ENCODE measurements at regions not wholly inside any gene's neighbourhood (a gene's known extent, or its start where the extent isn't known, plus 50 kb on each side); places are given as distances from the start of the nearest gene placed in this dataset.

GRCh38 chr22:48288376-48288940 is 1526.0 kb downstream of the TBC1D22A start:
- no peak for DNase-seq

- DNase-seq = no peak
These were observed 1524.6 kb downstream of the TBC1D22A start for GRCh38 chr22:48287031-48287430.

GRCh38 chr22:48284671-48285070 is 1522.2 kb downstream of the TBC1D22A start:
- no peak for DNase-seq

GRCh38 chr22:48282804-48283203 is 1520.4 kb downstream of the TBC1D22A start:
- DNase-seq = no peak

- no peak for DNase-seq
These were observed 1517.0 kb downstream of the TBC1D22A start for GRCh38 chr22:48279461-48279756.

GRCh38 chr22:48278620-48279460 is 1516.4 kb downstream of the TBC1D22A start:
- no peak for DNase-seq

GRCh38 chr22:48277868-48278581 is 1515.6 kb downstream of the TBC1D22A start:
- DNase-seq = no peak

- DNase-seq = no peak
These were observed 1514.8 kb downstream of the TBC1D22A start for GRCh38 chr22:48276994-48277867.

GRCh38 chr22:48275412-48275811 is 1513.0 kb downstream of the TBC1D22A start:
- DNase-seq = no peak

GRCh38 chr22:48270731-48271130 is 1508.3 kb downstream of the TBC1D22A start:
- no peak for DNase-seq

- no peak for DNase-seq
These were observed 1506.5 kb downstream of the TBC1D22A start for GRCh38 chr22:48268771-48269552.

GRCh38 chr22:48268293-48268692 is 1505.8 kb downstream of the TBC1D22A start:
- DNase-seq = no peak

- DNase-seq = no peak
These were observed 1505.2 kb downstream of the TBC1D22A start for GRCh38 chr22:48267681-48268080.

- no peak for DNase-seq
These were observed 1502.7 kb downstream of the TBC1D22A start for GRCh38 chr22:48265000-48265625.

GRCh38 chr22:48264586-48264985 is 1502.1 kb downstream of the TBC1D22A start:
- DNase-seq = no peak

GRCh38 chr22:48263791-48264351 is 1501.4 kb downstream of the TBC1D22A start:
- DNase-seq = no peak

GRCh38 chr22:48263431-48263765 is 1500.9 kb downstream of the TBC1D22A start:
- DNase-seq = no peak

- no peak for DNase-seq
These were observed 1500.4 kb downstream of the TBC1D22A start for GRCh38 chr22:48262596-48263430.

GRCh38 chr22:48261706-48262105 is 1499.3 kb downstream of the TBC1D22A start:
- no peak for DNase-seq

GRCh38 chr22:48261048-48261621 is 1498.7 kb downstream of the TBC1D22A start:
- no peak for DNase-seq

All from femur (tissue), 1 donor.